HEK293T (cell line): ENCODE measurements at regions not wholly inside any gene's neighbourhood (a gene's known extent, or its start where the extent isn't known, plus 50 kb on each side); places are given as distances from the start of the nearest gene placed in this dataset.

Source experiments
- CTCF ChIA-PET: fragments of 350-600 bp; formaldehyde crosslinking; extraction: SDS; loops from one replicate; lab custom pipeline; 2021; ENCODE audit warnings: antibody characterized with exemption, inconsistent platforms; lab: Yijun Ruan, JAX
- POLR2A ChIA-PET: fragments of 350-600 bp; formaldehyde crosslinking; extraction: SDS; loops from one replicate; lab custom pipeline; 2020; ENCODE audit warnings: antibody characterized with exemption, inconsistent platforms; lab: Yijun Ruan, JAX
- DNase-seq: peaks from one replicate; pipeline ENCODE4 v3.0.0; 2012; ENCODE audit warnings: mixed read lengths; ENCODE audit errors: extremely low spot score
- ARNT ChIP-seq: fragments of 450-650 bp; IDR thresholded peaks from 2 replicates; pipeline ENCODE4 v1.6.1; 2017; ENCODE audit warnings: mild to moderate bottlenecking
- BHLHE40 ChIP-seq: fragments of 450-650 bp; IDR thresholded peaks from 2 replicates; pipeline ENCODE4 v1.6.1; 2016; ENCODE audit warnings: mild to moderate bottlenecking, moderate library complexity, borderline replicate concordance
- CTBP1 ChIP-seq: fragments of 450-650 bp; IDR thresholded peaks from 2 replicates; pipeline ENCODE4 v1.6.1; 2016; ENCODE audit warnings: borderline replicate concordance
- ELF4 ChIP-seq: fragments of 450-650 bp; IDR thresholded peaks from 2 replicates; pipeline ENCODE4 v1.6.1; 2017; ENCODE audit warnings: antibody characterized with exemption
- FOXA1 ChIP-seq: fragments of 450-650 bp; IDR thresholded peaks from 2 replicates; pipeline ENCODE4 v1.6.1; 2016; ENCODE audit warnings: mild to moderate bottlenecking
- FOXK2 ChIP-seq: fragments of 450-650 bp; IDR thresholded peaks from 2 replicates; pipeline ENCODE4 v1.6.1; 2016; ENCODE audit warnings: mild to moderate bottlenecking
- FOXM1 ChIP-seq: fragments of 450-650 bp; IDR thresholded peaks from 2 replicates; pipeline ENCODE4 v1.6.1; 2017; ENCODE audit warnings: mild to moderate bottlenecking, borderline replicate concordance
- HDGF ChIP-seq: fragments of 450-650 bp; IDR thresholded peaks from 2 replicates; pipeline ENCODE4 v1.6.1; 2017; ENCODE audit warnings: antibody characterized with exemption, borderline replicate concordance
- L3MBTL2 ChIP-seq: fragments of 450-650 bp; conservative IDR thresholded peaks from 2 replicates; pipeline ENCODE4 v1.6.1; 2016; ENCODE audit warnings: mild to moderate bottlenecking
- LEF1 ChIP-seq: fragments of 450-650 bp; IDR thresholded peaks from 2 replicates; pipeline ENCODE4 v1.6.1; 2017; ENCODE audit warnings: mild to moderate bottlenecking, borderline replicate concordance
- NFRKB ChIP-seq: fragments of 450-650 bp; IDR thresholded peaks from 2 replicates; pipeline ENCODE4 v1.6.1; 2016; ENCODE audit warnings: mild to moderate bottlenecking, moderate library complexity
- PKNOX1 ChIP-seq: fragments of 450-650 bp; IDR thresholded peaks from 2 replicates; pipeline ENCODE4 v1.6.1; 2016
- SP1 ChIP-seq: fragments of 450-650 bp; IDR thresholded peaks from 2 replicates; pipeline ENCODE4 v1.6.1; 2017
- SUZ12 ChIP-seq: fragments of 450-650 bp; IDR thresholded peaks from 2 replicates; pipeline ENCODE4 v1.6.1; 2016; ENCODE audit warnings: mild to moderate bottlenecking
- TARDBP ChIP-seq: fragments of 450-650 bp; IDR thresholded peaks from 2 replicates; pipeline ENCODE4 v1.6.1; 2016
- ZNF384 ChIP-seq: fragments of 450-650 bp; IDR thresholded peaks from 2 replicates; pipeline ENCODE4 v1.6.1; 2016

GRCh38 chr14:85813040-85813439, 283.1 kb downstream of the FLRT2 start:
- no peak for DNase-seq
- ChIA-PET CTCF (no interaction called here), POLR2A (no interaction called here)
- TF ChIP-seq FOXM1 (no peak), ZNF384 (no peak), CTBP1 (no peak), SP1 (no peak), ELF4 (no peak), SUZ12 (no peak), PKNOX1 (no peak), TARDBP (no peak), FOXA1 (no peak), HDGF (no peak), NFRKB (no peak), L3MBTL2 (no peak), ARNT (no peak)

- TF ChIP-seq ELF4, result no peak
- no peak for TF ChIP-seq ZNF384
- no peak for TF ChIP-seq NFRKB
- TF ChIP-seq TARDBP, result no peak
- no peak for TF ChIP-seq PKNOX1
- no peak for TF ChIP-seq FOXM1
- TF ChIP-seq FOXA1, result no peak
- TF ChIP-seq SP1, result no peak
- no peak for TF ChIP-seq ARNT
- no peak for TF ChIP-seq LEF1
- CTCF ChIA-PET, result no interaction called here
- POLR2A ChIA-PET, result no interaction called here
- no peak for DNase-seq
Measured at GRCh38 chr14:85811340-85811739, 281.4 kb downstream of the FLRT2 start.

GRCh38 chr14:85799668-85800067, 269.7 kb downstream of the FLRT2 start:
- TF ChIP-seq CTBP1 (no peak), ELF4 (no peak), SUZ12 (no peak), BHLHE40 (no peak), LEF1 (no peak), HDGF (no peak), FOXM1 (no peak), NFRKB (no peak), FOXA1 (no peak), FOXK2 (no peak), ZNF384 (no peak), L3MBTL2 (no peak), SP1 (no peak), PKNOX1 (no peak)
- CTCF ChIA-PET, result no interaction called here
- DNase-seq, result no peak
- POLR2A ChIA-PET, result no interaction called here

- CTCF ChIA-PET, result no interaction called here
- POLR2A ChIA-PET, result no interaction called here
- no peak for DNase-seq
- TF ChIP-seq LEF1 (no peak), FOXA1 (no peak), SUZ12 (no peak), PKNOX1 (no peak), FOXK2 (no peak), CTBP1 (no peak), FOXM1 (no peak), HDGF (no peak), TARDBP (no peak), ZNF384 (no peak), SP1 (no peak), BHLHE40 (no peak)
Measured at GRCh38 chr14:85798856-85799255, 268.9 kb downstream of the FLRT2 start.

DNA sequence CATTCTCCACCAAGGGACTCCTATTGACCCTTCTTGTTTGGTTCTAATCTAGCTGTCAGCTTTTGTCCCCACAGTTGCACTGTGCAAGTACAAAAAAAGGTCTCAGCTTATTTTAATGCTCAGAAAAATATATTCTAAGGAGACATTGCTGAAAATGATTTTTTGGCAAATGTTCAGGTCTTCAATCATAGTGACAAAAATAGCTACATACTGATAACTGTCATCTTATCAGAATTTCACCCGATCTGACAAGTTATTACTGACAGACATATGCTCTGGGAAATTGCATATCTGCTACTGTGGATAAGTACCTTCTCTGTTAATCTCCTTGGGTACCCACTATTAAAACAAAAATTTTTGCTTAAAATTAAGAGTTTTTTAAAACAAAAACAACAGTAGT, 263.6 kb downstream of the FLRT2 start:
- POLR2A ChIA-PET, result no interaction called here
- DNase-seq, result no peak
- TF ChIP-seq L3MBTL2, result no peak
- no peak for TF ChIP-seq SUZ12
- no peak for TF ChIP-seq BHLHE40
- TF ChIP-seq FOXK2, result no peak
- no peak for TF ChIP-seq SP1
- TF ChIP-seq TARDBP, result no peak
- TF ChIP-seq PKNOX1, result no peak
- TF ChIP-seq NFRKB, result no peak
- TF ChIP-seq HDGF, result no peak
- TF ChIP-seq FOXM1, result no peak
- no peak for TF ChIP-seq ELF4
- no peak for TF ChIP-seq CTBP1
- TF ChIP-seq FOXA1, result no peak
- TF ChIP-seq LEF1, result no peak
- TF ChIP-seq ARNT, result no peak
- TF ChIP-seq ZNF384, result no peak
- CTCF ChIA-PET, result no interaction called here
